ENCODE measurements at regions not wholly inside any gene's neighbourhood (a gene's known extent, or its start where the extent isn't known, plus 50 kb on each side); places are given as distances from the start of the nearest gene placed in this dataset.

DNA sequence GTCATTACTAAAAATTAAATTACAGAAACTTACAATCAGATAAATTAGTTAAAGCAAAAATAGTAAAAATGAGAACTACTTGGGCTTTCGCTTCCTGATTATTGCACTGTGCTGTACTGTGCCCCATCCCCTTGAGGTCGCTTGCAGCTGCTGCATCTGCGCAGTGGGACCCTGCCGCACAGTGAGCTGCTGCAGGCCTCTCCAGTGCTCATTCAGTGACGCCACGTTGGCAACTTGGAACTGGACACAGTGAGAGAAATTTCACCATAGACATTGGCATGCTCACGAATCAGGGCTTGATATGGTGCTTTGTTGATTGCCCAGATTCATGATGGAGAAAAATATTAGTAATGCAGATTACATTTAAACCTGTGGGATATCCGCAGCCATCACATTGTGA lies 290.8 kb upstream of the MYT1L start (continued):
- TF ChIP-seq, protein P1, sequence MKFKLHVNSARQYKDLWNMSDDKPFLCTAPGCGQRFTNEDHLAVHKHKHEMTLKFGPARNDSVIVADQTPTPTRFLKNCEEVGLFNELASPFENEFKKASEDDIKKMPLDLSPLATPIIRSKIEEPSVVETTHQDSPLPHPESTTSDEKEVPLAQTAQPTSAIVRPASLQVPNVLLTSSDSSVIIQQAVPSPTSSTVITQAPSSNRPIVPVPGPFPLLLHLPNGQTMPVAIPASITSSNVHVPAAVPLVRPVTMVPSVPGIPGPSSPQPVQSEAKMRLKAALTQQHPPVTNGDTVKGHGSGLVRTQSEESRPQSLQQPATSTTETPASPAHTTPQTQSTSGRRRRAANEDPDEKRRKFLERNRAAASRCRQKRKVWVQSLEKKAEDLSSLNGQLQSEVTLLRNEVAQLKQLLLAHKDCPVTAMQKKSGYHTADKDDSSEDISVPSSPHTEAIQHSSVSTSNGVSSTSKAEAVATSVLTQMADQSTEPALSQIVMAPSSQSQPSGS (IDR thresholded peaks at IDR 0.05; ENCODE audit: low read length) = no peak
- no peak for TF ChIP-seq BCL11A (IDR thresholded peaks at IDR 0.05; ENCODE audit: low read depth in 2 of 2, low read length in 2 of 2)
- TF ChIP-seq CREB1 (IDR thresholded peaks at IDR 0.05) = no peak
- TF ChIP-seq, protein P2, sequence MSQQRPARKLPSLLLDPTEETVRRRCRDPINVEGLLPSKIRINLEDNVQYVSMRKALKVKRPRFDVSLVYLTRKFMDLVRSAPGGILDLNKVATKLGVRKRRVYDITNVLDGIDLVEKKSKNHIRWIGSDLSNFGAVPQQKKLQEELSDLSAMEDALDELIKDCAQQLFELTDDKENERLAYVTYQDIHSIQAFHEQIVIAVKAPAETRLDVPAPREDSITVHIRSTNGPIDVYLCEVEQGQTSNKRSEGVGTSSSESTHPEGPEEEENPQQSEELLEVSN (IDR thresholded peaks at IDR 0.05) = no peak
- no peak for TF ChIP-seq ZNF274 (IDR thresholded peaks at IDR 0.05; ENCODE audit: borderline replicate concordance, extremely low read depth, low read length)

Measured in H1 (cell line).